K562 (cell line): ENCODE measurements at regions not wholly inside any gene's neighbourhood (a gene's known extent, or its start where the extent isn't known, plus 50 kb on each side); places are given as distances from the start of the nearest gene placed in this dataset.

Experiments
- ATAC-seq: fragments of 200-7000 bp; cut with Tn5 transposase; 3 replicates; pipeline ENCODE4 v1.9.1; 2020; ENCODE audit warnings: moderate library complexity
- BruUV-seq: library from RNA; stranded (reverse); fragments of 400-500 nt; replicated peaks from 2 replicates; lab custom pipeline; 2021; lab: Mats Ljungman, UMichigan
- CTCF ChIA-PET: fragments of 300-600 bp; formaldehyde crosslinking; extraction: SDS; loops from one replicate; lab custom pipeline; 2021; ENCODE audit warnings: low intra/inter-chr PET ratio; lab: Yijun Ruan, JAX
- POLR2A ChIA-PET: fragments of 300-600, 350-650 bp; sonication (Branson Sonifier 250); formaldehyde crosslinking; extraction: SDS; loops from one replicate; lab custom pipeline; 2021; ENCODE audit warnings: antibody characterized with exemption, inconsistent platforms; lab: Yijun Ruan, JAX
- DNase-seq, 4 experiments: peaks; one replicate each; pipeline versions ENCODE4 v3.0.0 to v3.0.0-alpha.2; 2011 to 2018; ENCODE audit warnings: low spot score in 3 of 4, mixed read lengths in 3 of 4; ENCODE audit errors: extremely low read depth in 1 of 4
- FAIRE-seq: peaks from 2 replicates; lab custom pipeline; 2011; peaks lifted over from hg19 to GRCh38; lab: Jason Lieb, UNC
- H2AFZ ChIP-seq: 2 replicates; pipeline ENCODE4 v1.6.0; 2011; ENCODE audit warnings: low read depth, low read length, control low read depth, inconsistent platforms
- H3K27ac ChIP-seq: fragments of 200-600 bp; 3 replicates; pipeline ENCODE4 v1.8.0; 2011; ENCODE audit warnings: low read depth, mild to moderate bottlenecking, control low read depth, inconsistent platforms, low read length, moderate library complexity, mixed read lengths; ENCODE audit errors: extremely low read depth
- H3K27me3 ChIP-seq, 2 experiments: fragments of 300-600 bp in 1 of 2; 2 replicates in 1 of 2; 3 replicates in 1 of 2; pipeline versions ENCODE4 v1.6.0 to v1.8.0; 2011; ENCODE audit warnings: inconsistent platforms in 2 of 2, low read length in 2 of 2, mild to moderate bottlenecking in 1 of 2, mixed read lengths in 1 of 2, moderate library complexity in 1 of 2; ENCODE audit not compliant: control insufficient read depth in 2 of 2, insufficient read depth in 2 of 2
- H3K36me3 ChIP-seq: fragments of 300-600 bp; 3 replicates; pipeline ENCODE4 v1.8.0; 2011; ENCODE audit warnings: mild to moderate bottlenecking, low read length, inconsistent platforms; ENCODE audit not compliant: control insufficient read depth, insufficient read depth
- H3K4me1 ChIP-seq, 2 experiments: fragments of 200-600 bp in 1 of 2; replicated peaks in 1 of 2; 2 replicates in 1 of 2; 3 replicates in 1 of 2; pipeline versions ENCODE4 v1.5.1 to v1.8.0; 2011; ENCODE audit warnings: inconsistent platforms in 2 of 2, low read length in 2 of 2, mild to moderate bottlenecking in 1 of 2, mixed read lengths in 1 of 2, moderate library complexity in 1 of 2; ENCODE audit not compliant: control insufficient read depth in 2 of 2, insufficient read depth in 2 of 2
- H3K4me2 ChIP-seq: 2 replicates; pipeline ENCODE4 v1.6.1; 2011; ENCODE audit warnings: low read length, control low read depth, inconsistent platforms, mixed read lengths; ENCODE audit not compliant: insufficient read depth
- H3K4me3 ChIP-seq: fragments of 200-600 bp; sonication (generic), shearing (Covaris generic); 2 replicates; pipeline ENCODE4 v1.5.1; 2016; ENCODE audit warnings: control low read depth, inconsistent platforms
- H3K79me2 ChIP-seq: fragments of 200-600 bp; 3 replicates; pipeline ENCODE4 v1.8.0; 2011; ENCODE audit warnings: low read length, inconsistent platforms; ENCODE audit not compliant: control insufficient read depth, insufficient read depth
- H3K9ac ChIP-seq, 2 experiments: 2 replicates each; pipeline versions ENCODE4 v1.6.0 to v1.6.1; 2011; ENCODE audit warnings: low read depth in 2 of 2, low read length in 2 of 2, control low read depth in 1 of 2, inconsistent platforms in 1 of 2, mild to moderate bottlenecking in 1 of 2, mixed read lengths in 1 of 2; ENCODE audit not compliant: insufficient read depth in 1 of 2
- H3K9me1 ChIP-seq: one replicate; pipeline ENCODE4 v1.6.0; 2011; ENCODE audit warnings: inconsistent platforms, mild to moderate bottlenecking, low read length, moderate library complexity; ENCODE audit not compliant: control insufficient read depth, insufficient read depth
- H3K9me3 ChIP-seq: replicated peaks from 2 replicates; pipeline ENCODE4 v1.5.1; 2011; ENCODE audit warnings: low read depth, low read length, inconsistent platforms; ENCODE audit not compliant: control insufficient read depth, insufficient read depth
- H4K20me1 ChIP-seq: replicated peaks from 2 replicates; pipeline ENCODE4 v1.6.1; 2011; ENCODE audit warnings: low read length, inconsistent platforms, mixed read lengths; ENCODE audit not compliant: control insufficient read depth, insufficient read depth
- BACH1 ChIP-seq: fragments of 200-800 bp; sonication (Bioruptor generic); IDR thresholded peaks from 2 replicates; pipeline ENCODE4 v1.6.1; 2016; ENCODE audit warnings: missing genetic modification characterization, missing compliant biosample characterization
- CBX5 ChIP-seq: IDR thresholded peaks from 2 replicates; pipeline ENCODE4 v1.6.1; 2014; ENCODE audit warnings: low read depth, borderline replicate concordance
- ETV1 ChIP-seq: fragments of 450-650 bp; conservative IDR thresholded peaks from 2 replicates; pipeline ENCODE4 v1.6.1; 2016; ENCODE audit warnings: missing genetic modification characterization, control low read depth, low read depth, missing compliant biosample characterization
- FOSL1 ChIP-seq: fragments of 200-800 bp; sonication (Bioruptor generic); conservative IDR thresholded peaks from 2 replicates; pipeline ENCODE4 v1.6.1; 2016; ENCODE audit warnings: missing genetic modification characterization, missing compliant biosample characterization
- HDAC1 ChIP-seq, 2 experiments: fragments of 450-650 bp; IDR thresholded peaks; 2 replicates each; pipeline ENCODE4 v1.6.1; 2016 to 2017; ENCODE audit warnings: inconsistent platforms in 1 of 2, mild to moderate bottlenecking in 1 of 2, moderate library complexity in 1 of 2
- ILF3 ChIP-seq: fragments of 450-650 bp; IDR thresholded peaks from 2 replicates; pipeline ENCODE4 v1.6.1; 2018; ENCODE audit warnings: antibody characterized with exemption, mild to moderate bottlenecking, moderate library complexity, borderline replicate concordance
- JUND ChIP-seq, 2 experiments: IDR thresholded peaks; 2 replicates in 1 of 2; 3 replicates in 1 of 2; pipeline ENCODE4 v1.6.1; 2011; ENCODE audit warnings: borderline replicate concordance in 2 of 2, low read depth in 2 of 2, low read length in 2 of 2, improper control_type of control experiment in 1 of 2, missing biosample characterization in 1 of 2, missing genetic modification characterization in 1 of 2, missing genetic modification reagents in 1 of 2
- NR1H2 ChIP-seq: sonication (generic); formaldehyde crosslinking; IDR thresholded peaks from 2 replicates; pipeline ENCODE4 v1.4.0; 2020; ENCODE audit warnings: mild to moderate bottlenecking, missing genetic modification reagents
- PHTF2 ChIP-seq: fragments of 250-450 bp; sonication (Bioruptor Pico); IDR thresholded peaks from 2 replicates; pipeline ENCODE4 v1.5.0; 2021; ENCODE audit warnings: mild to moderate bottlenecking
- RBM25 ChIP-seq: fragments of 200-400 bp; formaldehyde crosslinking; IDR thresholded peaks from 2 replicates; pipeline ENCODE4 v1.6.1; 2018; ENCODE audit warnings: low read length, low read depth, moderate library complexity; ENCODE audit not compliant: severe bottlenecking
- SMARCC2 ChIP-seq: fragments of 450-650 bp; IDR thresholded peaks from 2 replicates; pipeline ENCODE4 v1.6.1; 2017; ENCODE audit warnings: antibody characterized with exemption, moderate library complexity, mild to moderate bottlenecking, low read depth
- SNRNP70 ChIP-seq: fragments of 200-400 bp; formaldehyde crosslinking; optimal IDR thresholded peaks from 2 replicates; pipeline ENCODE3; 2017; ENCODE audit warnings: low read depth, low read length
- STAG1 ChIP-seq: sonication (generic); formaldehyde crosslinking; IDR thresholded peaks from 2 replicates; pipeline ENCODE4 v1.5.0; 2020; ENCODE audit warnings: missing genetic modification reagents, borderline replicate concordance
- TAL1 ChIP-seq: fragments of 450-650 bp; IDR thresholded peaks from 2 replicates; pipeline ENCODE4 v1.6.1; 2016; ENCODE audit warnings: mild to moderate bottlenecking
- TCF7L2 ChIP-seq: fragments of 150-350 bp; IDR thresholded peaks from 2 replicates; pipeline ENCODE4 v1.6.1; 2016; ENCODE audit warnings: low read depth, mild to moderate bottlenecking, low read length, moderate library complexity
- WGBS: fragments of 100-300 bp; shearing (Covaris generic); methylation state at CpG from one replicate; pipeline ENCODE4 v1.1.6; 2016; ENCODE audit warnings: low coverage, mixed read lengths; ENCODE audit not compliant: insufficient coverage; ENCODE audit errors: missing lambda C conversion rate; 5-methylcytosine and 5-hydroxymethylcytosine counted together
- in situ Hi-C: fragments of 300-500 bp; cut with MboI; formaldehyde crosslinking; loops from 4 replicates; pipeline ENCODE4 v1.15.0; 2018; ENCODE audit warnings: inconsistent platforms, mixed read lengths
- intact Hi-C: fragments of 100-400 bp; cut with micrococcal nuclease; formaldehyde crosslinking; loops from 2 replicates; pipeline ENCODE4 v1.14.2; 2022
- TF ChIP-seq, protein P1 (sequence below): fragments of 450-650 bp; IDR thresholded peaks from 2 replicates; pipeline ENCODE4 v1.6.1; 2016; ENCODE audit warnings: borderline replicate concordance
- TF ChIP-seq, protein P2 (sequence below): sonication (generic); formaldehyde crosslinking; IDR thresholded peaks from 2 replicates; pipeline ENCODE4 v1.9.0; 2022; ENCODE audit warnings: mild to moderate bottlenecking, missing genetic modification reagents

- CTCF ChIA-PET = no interaction called here
- H3K4me2 ChIP-seq = no peak overlapping the region
- no peaks in the 10 kb centered on the region for H4K20me1 ChIP-seq
- H3K9me3 ChIP-seq = no peaks in the 10 kb centered on the region; the same call in 1 of the 2 replicates
- H3K27me3 ChIP-seq = no peaks in the 10 kb centered on the region
- no peak overlapping the region for H3K27ac ChIP-seq
- BruUV-seq = no TSS peak
- H3K9me1 ChIP-seq = no peaks in the 10 kb centered on the region
- no peak for DNase-seq
- H3K9ac ChIP-seq = no peak overlapping the region
- POLR2A ChIA-PET = no interaction called here
- no peak for FAIRE-seq
- no peak for ATAC-seq
- H3K4me1 ChIP-seq = no peaks in the 10 kb centered on the region
- H3K36me3 ChIP-seq = no peaks in the 10 kb centered on the region
- in situ Hi-C loops (no loop called here), intact Hi-C loops (no loop called here)
- H2AFZ ChIP-seq = no peak overlapping the region
- H3K79me2 ChIP-seq = no peaks in the 10 kb centered on the region
- no peak for TF ChIP-seq PHTF2 (CRISPR knock-in tag)
- no peak for TF ChIP-seq ETV1 (tag)
- TF ChIP-seq STAG1 = no peak
- TF ChIP-seq RBM25 = no peak
- no peak for TF ChIP-seq TCF7L2
- no peak for TF ChIP-seq SMARCC2
- no peak for TF ChIP-seq HDAC1 (IDR thresholded peaks at IDR 0.05)
- H3K4me3 ChIP-seq = no peak overlapping the region
Measured at GRCh38 chr10:53534428-53534827, 761.8 kb upstream of the MBL2 start.

DNA sequence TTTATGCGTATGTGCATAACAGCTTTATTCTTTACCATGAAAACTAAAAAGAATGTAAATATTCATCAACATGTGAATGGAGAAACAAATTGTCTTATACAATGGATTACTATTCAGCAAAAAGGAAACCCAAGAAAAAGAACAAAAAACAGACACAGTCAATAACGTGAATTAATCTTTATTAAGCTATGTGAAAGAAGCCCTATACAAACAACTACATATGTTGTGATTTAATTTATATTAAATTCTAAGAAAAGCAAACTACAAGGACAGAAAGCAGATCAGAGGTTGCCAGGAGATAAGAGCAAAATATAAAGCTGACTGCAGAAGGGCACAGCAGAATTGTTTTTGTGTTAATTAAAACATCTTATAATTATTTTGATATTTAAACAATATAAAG lies 756.4 kb upstream of the MBL2 start:
- no peak for DNase-seq
- no peaks in the 10 kb centered on the region for H3K4me1 ChIP-seq
- H3K36me3 ChIP-seq = no peaks in the 10 kb centered on the region
- no peak for ATAC-seq
- intact Hi-C loops (no loop called here), in situ Hi-C loops (no loop called here)
- no peak overlapping the region for H2AFZ ChIP-seq
- H3K4me2 ChIP-seq = no peak overlapping the region
- H3K9me1 ChIP-seq = no peaks in the 10 kb centered on the region
- ChIA-PET POLR2A (no interaction called here), CTCF (no interaction called here)
- H3K9me3 ChIP-seq = no peaks in the 10 kb centered on the region; the same call in 1 of the 2 replicates
- H3K79me2 ChIP-seq = no peaks in the 10 kb centered on the region
- no peaks in the 10 kb centered on the region for H3K27me3 ChIP-seq
- WGBS = 3% methylated on average over 2 of the region's 2 CpGs
- no peak overlapping the region for H3K27ac ChIP-seq
- H4K20me1 ChIP-seq = no peaks in the 10 kb centered on the region
- H3K9ac ChIP-seq = no peak overlapping the region
- H3K4me3 ChIP-seq = no peak overlapping the region
- BruUV-seq = no TSS peak
- no peak for FAIRE-seq
- no peak for TF ChIP-seq BACH1 (tag)
- TF ChIP-seq, protein P1, sequence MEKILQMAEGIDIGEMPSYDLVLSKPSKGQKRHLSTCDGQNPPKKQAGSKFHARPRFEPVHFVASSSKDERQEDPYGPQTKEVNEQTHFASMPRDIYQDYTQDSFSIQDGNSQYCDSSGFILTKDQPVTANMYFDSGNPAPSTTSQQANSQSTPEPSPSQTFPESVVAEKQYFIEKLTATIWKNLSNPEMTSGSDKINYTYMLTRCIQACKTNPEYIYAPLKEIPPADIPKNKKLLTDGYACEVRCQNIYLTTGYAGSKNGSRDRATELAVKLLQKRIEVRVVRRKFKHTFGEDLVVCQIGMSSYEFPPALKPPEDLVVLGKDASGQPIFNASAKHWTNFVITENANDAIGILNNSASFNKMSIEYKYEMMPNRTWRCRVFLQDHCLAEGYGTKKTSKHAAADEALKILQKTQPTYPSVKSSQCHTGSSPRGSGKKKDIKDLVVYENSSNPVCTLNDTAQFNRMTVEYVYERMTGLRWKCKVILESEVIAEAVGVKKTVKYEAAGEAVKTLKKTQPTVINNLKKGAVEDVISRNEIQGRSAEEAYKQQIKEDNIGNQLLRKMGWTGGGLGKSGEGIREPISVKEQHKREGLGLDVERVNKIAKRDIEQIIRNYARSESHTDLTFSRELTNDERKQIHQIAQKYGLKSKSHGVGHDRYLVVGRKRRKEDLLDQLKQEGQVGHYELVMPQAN = no peak
- TF ChIP-seq JUND (IDR thresholded peaks at IDR 0.05; ENCODE audit: borderline replicate concordance, low read depth, low read length) = no peak
- no peak for TF ChIP-seq JUND (tag; IDR thresholded peaks at IDR 0.05; ENCODE audit: borderline replicate concordance, low read depth, low read length)
- TF ChIP-seq, protein P2, sequence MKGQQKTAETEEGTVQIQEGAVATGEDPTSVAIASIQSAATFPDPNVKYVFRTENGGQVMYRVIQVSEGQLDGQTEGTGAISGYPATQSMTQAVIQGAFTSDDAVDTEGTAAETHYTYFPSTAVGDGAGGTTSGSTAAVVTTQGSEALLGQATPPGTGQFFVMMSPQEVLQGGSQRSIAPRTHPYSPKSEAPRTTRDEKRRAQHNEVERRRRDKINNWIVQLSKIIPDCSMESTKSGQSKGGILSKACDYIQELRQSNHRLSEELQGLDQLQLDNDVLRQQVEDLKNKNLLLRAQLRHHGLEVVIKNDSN (CRISPR knock-in tag) = no peak
- no peak for TF ChIP-seq SNRNP70
- TF ChIP-seq ILF3 = no peak
- TF ChIP-seq NR1H2 (CRISPR knock-in tag) = no peak
- no peak for TF ChIP-seq TAL1
- no peak for TF ChIP-seq CBX5
- no peak for TF ChIP-seq FOSL1 (tag)
